Endothelial cell of umbilical vein (primary cell): ENCODE measurements at regions not wholly inside any gene's neighbourhood (a gene's known extent, or its start where the extent isn't known, plus 50 kb on each side); places are given as distances from the start of the nearest gene placed in this dataset.

ENCODE experiments used
- BruUV-seq: library from RNA; stranded (reverse); fragments of 400-500 nt; replicated peaks from 2 replicates; lab custom pipeline; 2021; lab: Mats Ljungman, UMichigan
- CTCF ChIA-PET: fragments of 300-600, 350-600 bp; sonication (Branson Sonifier 250); formaldehyde crosslinking; loops from one replicate; lab custom pipeline; 2021; ENCODE audit warnings: antibody characterized with exemption, inconsistent platforms; lab: Charles Lee
- POLR2A ChIA-PET: fragments of 300-600, 350-600 bp; sonication (Branson Sonifier 250); formaldehyde crosslinking; loops from one replicate; lab custom pipeline; 2021; ENCODE audit warnings: antibody characterized with exemption, inconsistent platforms; lab: Charles Lee
- DNase-seq: peaks from one replicate; pipeline ENCODE4 v3.0.0-alpha.2; 2011; ENCODE audit warnings: low read depth, low spot score
- FAIRE-seq: peaks from 2 replicates; lab custom pipeline; 2011; peaks lifted over from hg19 to GRCh38; lab: Jason Lieb, UNC
- H2AFZ ChIP-seq: 2 replicates; pipeline ENCODE4 v1.6.0; 2012; ENCODE audit warnings: low read depth, low read length, control low read depth, inconsistent platforms
- H3K27ac ChIP-seq: 2 replicates; pipeline ENCODE4 v1.5.1; 2011; ENCODE audit warnings: low read depth, mild to moderate bottlenecking, control low read depth, low read length, moderate library complexity; ENCODE audit not compliant: insufficient read depth
- H3K27me3 ChIP-seq, 2 experiments: 2 replicates each; pipeline versions ENCODE4 v1.6.0 to v1.6.1; 2011; ENCODE audit warnings: low read length in 2 of 2, mixed read lengths in 1 of 2; ENCODE audit not compliant: control insufficient read depth in 2 of 2, insufficient read depth in 2 of 2
- H3K36me3 ChIP-seq, 2 experiments: 2 replicates in 1 of 2; 3 replicates in 1 of 2; pipeline ENCODE4 v1.5.1; 2011; ENCODE audit warnings: low read length in 2 of 2, mild to moderate bottlenecking in 1 of 2, moderate library complexity in 1 of 2; ENCODE audit not compliant: control insufficient read depth in 2 of 2, insufficient read depth in 2 of 2; ENCODE audit errors: extremely low read depth in 1 of 2
- H3K4me1 ChIP-seq: 3 replicates; pipeline ENCODE4 v1.5.1; 2011; ENCODE audit warnings: mild to moderate bottlenecking, low read length; ENCODE audit not compliant: control insufficient read depth, insufficient read depth; ENCODE audit errors: extremely low read depth
- H3K4me2 ChIP-seq: 2 replicates; pipeline ENCODE4 v1.6.1; 2011; ENCODE audit warnings: low read length, control low read depth, mixed read lengths; ENCODE audit not compliant: insufficient read depth
- H3K4me3 ChIP-seq, 3 experiments: fragments of 200-600 bp in 1 of 3; sonication (generic), shearing (Covaris generic) in 1 of 3; replicated peaks in 1 of 3; 2 replicates each; pipeline ENCODE4 v1.5.1; 2011 to 2016; ENCODE audit warnings: control low read depth in 3 of 3, low read length in 3 of 3, mild to moderate bottlenecking in 2 of 3, inconsistent platforms in 1 of 3, low read depth in 1 of 3, moderate library complexity in 1 of 3; ENCODE audit not compliant: insufficient read depth in 1 of 3
- H3K79me2 ChIP-seq: 2 replicates; pipeline ENCODE4 v1.6.0; 2012; ENCODE audit warnings: low read length, inconsistent platforms; ENCODE audit not compliant: control insufficient read depth, insufficient read depth
- H3K9ac ChIP-seq: replicated peaks from 2 replicates; pipeline ENCODE3; 2011; ENCODE audit warnings: low read length, control low read depth; ENCODE audit not compliant: insufficient read depth; ENCODE audit errors: extremely low read depth
- H3K9me1 ChIP-seq: replicated peaks from 3 replicates; pipeline ENCODE4 v1.6.0; 2011; ENCODE audit warnings: mild to moderate bottlenecking, low read length; ENCODE audit not compliant: control insufficient read depth, insufficient read depth; ENCODE audit errors: extremely low read depth
- H3K9me3 ChIP-seq: replicated peaks from 2 replicates; pipeline ENCODE4 v1.5.1; 2012; ENCODE audit warnings: low read length, inconsistent platforms; ENCODE audit not compliant: control insufficient read depth, insufficient read depth
- H4K20me1 ChIP-seq: replicated peaks from 2 replicates; pipeline ENCODE3; 2011; ENCODE audit warnings: mild to moderate bottlenecking, low read length; ENCODE audit not compliant: control insufficient read depth, insufficient read depth; ENCODE audit errors: extremely low read depth
- CTCF ChIP-seq, 2 donors: IDR thresholded peaks; 1 replicate in 1 of 2; 2 replicates in 1 of 2; pipeline ENCODE4 v1.5.1; 2011; ENCODE audit warnings: low read length in 2 of 2, mild to moderate bottlenecking in 2 of 2, moderate library complexity in 2 of 2, control low read depth in 1 of 2, inconsistent platforms in 1 of 2, low read depth in 1 of 2; ENCODE audit not compliant: insufficient read depth in 1 of 2; ENCODE audit errors: extremely low read depth in 1 of 2
- EZH2 ChIP-seq: IDR thresholded peaks from 2 replicates; pipeline ENCODE4 v1.6.1; 2012; ENCODE audit warnings: borderline replicate concordance, low read depth, mild to moderate bottlenecking, moderate library complexity, low read length, inconsistent platforms; ENCODE audit not compliant: severe bottlenecking
- FOS ChIP-seq: IDR thresholded peaks from 2 replicates; pipeline ENCODE4 v1.6.1; 2011; ENCODE audit warnings: mild to moderate bottlenecking, low read length, moderate library complexity, borderline replicate concordance; ENCODE audit not compliant: insufficient read depth
- GATA2 ChIP-seq: IDR thresholded peaks from 2 replicates; pipeline ENCODE4 v1.7.0; 2011; ENCODE audit warnings: low read depth, mild to moderate bottlenecking, moderate library complexity, mixed read lengths, low read length; ENCODE audit not compliant: insufficient read length, insufficient read depth
- JUN ChIP-seq: IDR thresholded peaks from 2 replicates; pipeline ENCODE4 v1.6.1; 2011; ENCODE audit warnings: borderline replicate concordance, low read depth; ENCODE audit not compliant: insufficient read length, insufficient read depth
- MYC ChIP-seq: IDR thresholded peaks from one replicate; pipeline ENCODE4 v1.6.1; 2011; ENCODE audit warnings: mild to moderate bottlenecking, low read depth, low read length
- POLR2A ChIP-seq: IDR thresholded peaks from 2 replicates; pipeline ENCODE4 v1.6.1; 2012; ENCODE audit warnings: low read depth, mild to moderate bottlenecking, control low read depth, low read length
- POLR2AphosphoS5 ChIP-seq: IDR thresholded peaks from 2 replicates; pipeline ENCODE4 v1.6.1; 2012; ENCODE audit warnings: low read depth, mild to moderate bottlenecking, control low read depth, low read length, moderate library complexity; ENCODE audit not compliant: insufficient read depth
- dilution Hi-C: fragments of 300-500 bp; cut with MboI; formaldehyde crosslinking; loops from one replicate; pipeline ENCODE4 v1.15.0; 2019; ENCODE audit warnings: low sequenced_read_pairs; ENCODE audit not compliant: extremely low pct_ligation_motif_present
- intact Hi-C: fragments of 100-400 bp; cut with micrococcal nuclease; formaldehyde crosslinking; loops from one replicate; pipeline ENCODE4 v1.10.0; 2022
- TF ChIP-seq, protein P1 (sequence below): IDR thresholded peaks from 2 replicates; pipeline ENCODE4 v1.6.1; 2011; ENCODE audit not compliant: insufficient read depth, insufficient read length

- dilution Hi-C loops = no loop called here
These were observed 462.2 kb downstream of the ZPLD1 start for GRCh38 chr3:102896851-102897621.

More at GRCh38 chr3:102896851-102897621, 462.2 kb downstream of the ZPLD1 start:
- Histone ChIP-seq H3K36me3 (no peaks in the 10 kb centered on the region), H4K20me1 (no peaks in the 10 kb centered on the region), H3K9me1 (no peaks in the 10 kb centered on the region), H3K27ac (no peak overlapping the region), H3K9ac (no peak overlapping the region), H3K79me2 (no peaks in the 10 kb centered on the region), H3K9me3 (no peaks in the 10 kb centered on the region), H3K27me3 (no peaks in the 10 kb centered on the region), H3K4me2 (no peak overlapping the region), H2AFZ (no peak overlapping the region), H3K4me1 (no peaks in the 10 kb centered on the region), H3K4me3 (no peak overlapping the region)
- ChIA-PET CTCF (no interaction called here), POLR2A (no interaction called here)
- FAIRE-seq (no peak), DNase-seq (no peak)
- no peak for TF ChIP-seq GATA2
- TF ChIP-seq JUN = no peak
- no peak for TF ChIP-seq MYC
- no peak for TF ChIP-seq FOS
- no peak for TF ChIP-seq POLR2AphosphoS5
- TF ChIP-seq POLR2A = no peak
- no peak for TF ChIP-seq EZH2
- TF ChIP-seq, protein P1, sequence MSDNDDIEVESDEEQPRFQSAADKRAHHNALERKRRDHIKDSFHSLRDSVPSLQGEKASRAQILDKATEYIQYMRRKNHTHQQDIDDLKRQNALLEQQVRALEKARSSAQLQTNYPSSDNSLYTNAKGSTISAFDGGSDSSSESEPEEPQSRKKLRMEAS = no peak
- no peak for TF ChIP-seq CTCF (IDR thresholded peaks at IDR 0.05; ENCODE audit: extremely low read depth in 1 of 2, insufficient read depth in 1 of 2, low read depth in 1 of 2, low read length in 2 of 2)
- intact Hi-C loops = no loop called here
- BruUV-seq = no TSS peak
